Adrenal gland (tissue), 5 donors: ENCODE measurements at regions not wholly inside any gene's neighbourhood (a gene's known extent, or its start where the extent isn't known, plus 50 kb on each side); places are given as distances from the start of the nearest gene placed in this dataset.

Experiments
- POLR2A ChIP-seq, 2 donors: fragments of 450-650 bp; IDR thresholded peaks; one replicate each; pipeline ENCODE4 v1.6.1; 2017; ENCODE audit warnings: antibody characterized with exemption in 2 of 2, mild to moderate bottlenecking in 2 of 2, moderate library complexity in 1 of 2
- TF ChIP-seq, protein P1 (sequence below), 6 experiments: fragments of 450-650 bp in 4 of 6; fragments of 200-600 bp in 2 of 6; sonication (generic) in 1 of 6; IDR thresholded peaks; 1 replicate in 5 of 6; 2 replicates in 1 of 6; pipeline versions ENCODE4 v1.5.1 to v1.8.0; 2016 to 2021; ENCODE audit warnings: antibody characterized with exemption in 6 of 6, mild to moderate bottlenecking in 2 of 6, moderate library complexity in 1 of 6
- donor health status: DM: no; HTN: no; CAD: no.

DNA sequence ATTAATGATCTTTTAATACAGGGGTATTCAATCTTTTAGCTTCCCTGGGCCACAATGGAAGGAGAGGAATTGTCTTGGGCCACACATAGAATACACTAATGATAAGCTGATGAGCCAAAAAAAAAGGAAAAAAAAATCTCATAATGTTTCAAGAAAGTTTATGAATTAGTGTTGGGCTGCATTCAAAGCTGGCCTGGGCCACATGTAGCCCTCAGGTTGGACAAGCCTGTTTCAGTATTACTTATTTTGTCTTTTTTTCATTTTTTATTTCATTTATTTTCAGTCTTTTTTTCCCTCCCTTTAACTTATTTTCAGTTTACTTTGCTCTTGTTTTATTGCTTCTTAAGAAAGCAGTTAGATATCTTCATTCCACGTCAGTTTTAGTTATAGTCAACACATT, 2171.8 kb upstream of the DEFB115 start:
- TF ChIP-seq, protein P1, sequence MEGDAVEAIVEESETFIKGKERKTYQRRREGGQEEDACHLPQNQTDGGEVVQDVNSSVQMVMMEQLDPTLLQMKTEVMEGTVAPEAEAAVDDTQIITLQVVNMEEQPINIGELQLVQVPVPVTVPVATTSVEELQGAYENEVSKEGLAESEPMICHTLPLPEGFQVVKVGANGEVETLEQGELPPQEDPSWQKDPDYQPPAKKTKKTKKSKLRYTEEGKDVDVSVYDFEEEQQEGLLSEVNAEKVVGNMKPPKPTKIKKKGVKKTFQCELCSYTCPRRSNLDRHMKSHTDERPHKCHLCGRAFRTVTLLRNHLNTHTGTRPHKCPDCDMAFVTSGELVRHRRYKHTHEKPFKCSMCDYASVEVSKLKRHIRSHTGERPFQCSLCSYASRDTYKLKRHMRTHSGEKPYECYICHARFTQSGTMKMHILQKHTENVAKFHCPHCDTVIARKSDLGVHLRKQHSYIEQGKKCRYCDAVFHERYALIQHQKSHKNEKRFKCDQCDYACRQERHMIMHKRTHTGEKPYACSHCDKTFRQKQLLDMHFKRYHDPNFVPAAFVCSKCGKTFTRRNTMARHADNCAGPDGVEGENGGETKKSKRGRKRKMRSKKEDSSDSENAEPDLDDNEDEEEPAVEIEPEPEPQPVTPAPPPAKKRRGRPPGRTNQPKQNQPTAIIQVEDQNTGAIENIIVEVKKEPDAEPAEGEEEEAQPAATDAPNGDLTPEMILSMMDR (IDR thresholded peaks at IDR 0.05), result no peak
- TF ChIP-seq POLR2A (IDR thresholded peaks at IDR 0.05), result no peak
